ENCODE measurements at regions not wholly inside any gene's neighbourhood (a gene's known extent, or its start where the extent isn't known, plus 50 kb on each side); places are given as distances from the start of the nearest gene placed in this dataset.

GRCh38 chr16:6266703-6267102 lies 1065.9 kb upstream of the RBFOX1 start (continued):
- TF ChIP-seq MAX (IDR thresholded peaks at IDR 0.05) = no peak
- TF ChIP-seq EGR1 (IDR thresholded peaks at IDR 0.05; ENCODE audit: low read depth) = no peak
- no peak for TF ChIP-seq ZNF274 (IDR thresholded peaks at IDR 0.05; ENCODE audit: low read depth, low read length)
- TF ChIP-seq FOSL1 (IDR thresholded peaks at IDR 0.05; ENCODE audit: low read depth) = no peak
- TF ChIP-seq JUND (IDR thresholded peaks at IDR 0.05) = no peak
- TF ChIP-seq POLR2A (IDR thresholded peaks at IDR 0.05; ENCODE audit: borderline replicate concordance, extremely low read depth, insufficient read depth, insufficient read length) = no peak
- TF ChIP-seq CBX3 (IDR thresholded peaks at IDR 0.05; ENCODE audit: low read depth) = no peak

GRCh38 chr16:6265968-6266367 lies 1066.7 kb upstream of the RBFOX1 start:
- H3K9me2 ChIP-seq (ENCODE audit: insufficient read depth) = no peaks in the 10 kb centered on the region
- no peak overlapping the region for H3K9ac ChIP-seq (ENCODE audit: low read length)
- BruUV-seq (replicated peaks) = no TSS peak
- H2AFZ ChIP-seq (ENCODE audit: low read depth, low read length, poor library complexity, severe bottlenecking) = no peak overlapping the region
- ChIA-PET POLR2A (no interaction called here), RAD21 (ENCODE audit: low non-redundant PET in 1 of 2, low total read pairs in 2 of 2, uncharacterized antibody in 2 of 2, unreplicated experiment in 2 of 2) (no interaction called here), CTCF (no interaction called here)
- ATAC-seq (no peak), DNase-seq (ENCODE audit: low read depth, low spot score) (no peak)
- no peak for TF ChIP-seq JUND (IDR thresholded peaks at IDR 0.05)
- no peak for TF ChIP-seq CTCF (IDR thresholded peaks at IDR 0.05 in 2 of 3, conservative IDR thresholded peaks at IDR 0.05 in 1 of 3; ENCODE audit: borderline replicate concordance in 1 of 3, insufficient read depth in 1 of 3, low read depth in 2 of 3, low read length in 2 of 3)
- TF ChIP-seq YY1 (IDR thresholded peaks at IDR 0.05; ENCODE audit: extremely low read depth, insufficient replicate concordance, low read depth, low read length) = no peak
- no peak for TF ChIP-seq EZH2 (IDR thresholded peaks at IDR 0.05)
- TF ChIP-seq ATF3 (IDR thresholded peaks at IDR 0.05) = no peak
- TF ChIP-seq ZNF274 (IDR thresholded peaks at IDR 0.05; ENCODE audit: low read depth, low read length) = no peak
- no peak for TF ChIP-seq CBX3 (IDR thresholded peaks at IDR 0.05; ENCODE audit: low read depth)
- no peak for TF ChIP-seq SP1 (IDR thresholded peaks at IDR 0.05; ENCODE audit: low read depth)
- no peak for TF ChIP-seq SIN3A (IDR thresholded peaks at IDR 0.05; ENCODE audit: low read depth)
- no peak for TF ChIP-seq CEBPB (IDR thresholded peaks at IDR 0.05; ENCODE audit: low read depth)
- TF ChIP-seq POLR2A (IDR thresholded peaks at IDR 0.05; ENCODE audit: borderline replicate concordance, extremely low read depth, insufficient read depth, insufficient read length) = no peak
- no peak for TF ChIP-seq ZFX (IDR thresholded peaks at IDR 0.05)
- no peak for TF ChIP-seq RAD21 (IDR thresholded peaks at IDR 0.05; ENCODE audit: low read depth)
- TF ChIP-seq TCF7L2 (IDR thresholded peaks at IDR 0.05; ENCODE audit: borderline replicate concordance, extremely low read depth, insufficient read depth, insufficient read length) = no peak
- H3K79me2 ChIP-seq (ENCODE audit: insufficient read depth, low read length) = no peaks in the 10 kb centered on the region
- intact Hi-C loops (cut with micrococcal nuclease) = no loop called here
- H3K4me1 ChIP-seq (ENCODE audit: control insufficient read depth in 1 of 2, insufficient read depth in 2 of 2, low read length in 2 of 2) = no peaks in the 10 kb centered on the region
- H3K27me3 ChIP-seq (ENCODE audit: insufficient read depth, low read length) = no peaks in the 10 kb centered on the region
- H3K27ac ChIP-seq (ENCODE audit: low read depth, low read length) = no peak overlapping the region
- no peaks in the 10 kb centered on the region for H3K9me3 ChIP-seq (ENCODE audit: control insufficient read depth in 1 of 2, insufficient read depth in 1 of 2, low read depth in 1 of 2, low read length in 2 of 2)
- H3K36me3 ChIP-seq (ENCODE audit: control insufficient read depth in 1 of 2, insufficient read depth in 2 of 2, low read length in 2 of 2) = no peaks in the 10 kb centered on the region
- no peak overlapping the region for H3K4me2 ChIP-seq (ENCODE audit: low read length)
- no peaks in the 10 kb centered on the region for H4K20me1 ChIP-seq (ENCODE audit: insufficient read depth)
- no peak overlapping the region for H3K4me3 ChIP-seq (replicated peaks in 1 of 2; ENCODE audit: low read depth in 1 of 2, low read length in 2 of 2)
